H9 (cell line): ENCODE measurements at regions not wholly inside any gene's neighbourhood (a gene's known extent, or its start where the extent isn't known, plus 50 kb on each side); places are given as distances from the start of the nearest gene placed in this dataset.

Source experiments
- DNase-seq: peaks from one replicate; pipeline ENCODE4 v3.0.0-alpha.2; 2017
- H2AFZ ChIP-seq: one replicate; pipeline ENCODE4 v1.6.1; 2013; ENCODE audit warnings: mild to moderate bottlenecking, low read length, control low read depth, moderate library complexity
- H2AK5ac ChIP-seq: 2 replicates; pipeline ENCODE4 v1.6.1; 2013; ENCODE audit warnings: low read length, control low read depth, mixed read lengths; ENCODE audit not compliant: insufficient read length
- H2BK120ac ChIP-seq: one replicate; pipeline ENCODE4 v1.6.1; 2013; ENCODE audit warnings: low read depth, mild to moderate bottlenecking, low read length, control low read depth, inconsistent platforms; ENCODE audit not compliant: poor library complexity, severe bottlenecking
- H2BK12ac ChIP-seq: 2 replicates; pipeline ENCODE4 v1.6.1; 2013; ENCODE audit warnings: low read length, control low read depth, mixed read lengths, low read depth; ENCODE audit not compliant: insufficient read length
- H2BK15ac ChIP-seq: 2 replicates; pipeline ENCODE4 v1.6.1; 2013; ENCODE audit warnings: low read depth, low read length, control low read depth
- H2BK20ac ChIP-seq: one replicate; pipeline ENCODE4 v1.6.1; 2013; ENCODE audit warnings: low read depth, mild to moderate bottlenecking, low read length, control low read depth, inconsistent platforms; ENCODE audit not compliant: poor library complexity, severe bottlenecking
- H2BK5ac ChIP-seq: 2 replicates; pipeline ENCODE4 v1.6.1; 2013; ENCODE audit warnings: low read length, control low read depth, mixed read lengths; ENCODE audit not compliant: insufficient read length
- H3K14ac ChIP-seq: 2 replicates; pipeline ENCODE4 v1.6.1; 2013; ENCODE audit warnings: low read length, control low read depth; ENCODE audit not compliant: insufficient read depth
- H3K18ac ChIP-seq: 2 replicates; pipeline ENCODE4 v1.6.1; 2013; ENCODE audit warnings: low read depth, mild to moderate bottlenecking, mixed read lengths, low read length, control low read depth; ENCODE audit not compliant: insufficient read length
- H3K23ac ChIP-seq: 2 replicates; pipeline ENCODE4 v1.6.1; 2013; ENCODE audit warnings: low read length, control low read depth, mixed read lengths, low read depth; ENCODE audit not compliant: insufficient read length
- H3K23me2 ChIP-seq: 2 replicates; pipeline ENCODE4 v1.6.1; 2013; ENCODE audit warnings: low read depth, mild to moderate bottlenecking, mixed read lengths, low read length, control low read depth; ENCODE audit not compliant: insufficient read length, poor library complexity, severe bottlenecking
- H3K27ac ChIP-seq: 2 replicates; pipeline ENCODE4 v1.5.1; 2013; ENCODE audit warnings: low read length, control low read depth, mixed read lengths, low read depth; ENCODE audit not compliant: insufficient read length
- H3K27me3 ChIP-seq: 2 replicates; pipeline ENCODE4 v1.6.1; 2013; ENCODE audit warnings: low read length, control low read depth, inconsistent platforms; ENCODE audit not compliant: insufficient read depth
- H3K4ac ChIP-seq: 2 replicates; pipeline ENCODE4 v1.6.1; 2013; ENCODE audit warnings: low read depth, mild to moderate bottlenecking, control low read depth, inconsistent platforms, low read length, moderate library complexity
- H3K4me1 ChIP-seq: 2 replicates; pipeline ENCODE4 v1.6.1; 2013; ENCODE audit warnings: low read length, control low read depth, inconsistent platforms; ENCODE audit not compliant: insufficient read depth
- H3K4me2 ChIP-seq: 2 replicates; pipeline ENCODE4 v1.6.1; 2013; ENCODE audit warnings: low read length, control low read depth, mixed read lengths; ENCODE audit not compliant: insufficient read length, insufficient read depth
- H3K56ac ChIP-seq: 2 replicates; pipeline ENCODE4 v1.6.1; 2013; ENCODE audit warnings: low read depth, mild to moderate bottlenecking, mixed read lengths, low read length, control low read depth; ENCODE audit not compliant: insufficient read length
- H3K79me1 ChIP-seq: 2 replicates; pipeline ENCODE4 v1.6.1; 2013; ENCODE audit warnings: low read depth, mild to moderate bottlenecking, moderate library complexity, low read length, control low read depth, inconsistent platforms; ENCODE audit not compliant: insufficient read depth, poor library complexity, severe bottlenecking
- H3K79me2 ChIP-seq: 2 replicates; pipeline ENCODE4 v1.6.1; 2013; ENCODE audit warnings: low read length, control low read depth, inconsistent platforms; ENCODE audit not compliant: insufficient read depth
- H3K9ac ChIP-seq: 2 replicates; pipeline ENCODE4 v1.6.1; 2013; ENCODE audit warnings: low read length, control low read depth, mixed read lengths; ENCODE audit not compliant: insufficient read length; ENCODE audit errors: extremely low read depth
- H3K9me3 ChIP-seq: one replicate; pipeline ENCODE4 v1.6.1; 2013; ENCODE audit warnings: low read depth, low read length, inconsistent platforms; ENCODE audit not compliant: control insufficient read depth
- H3T11ph ChIP-seq: one replicate; pipeline ENCODE4 v1.6.1; 2013; ENCODE audit warnings: mild to moderate bottlenecking, low read length, control low read depth, inconsistent platforms
- H4K20me1 ChIP-seq: one replicate; pipeline ENCODE4 v1.6.1; 2013; ENCODE audit not compliant: control insufficient read depth, insufficient read length, insufficient read depth
- H4K5ac ChIP-seq: 2 replicates; pipeline ENCODE4 v1.6.1; 2013; ENCODE audit warnings: low read depth, mild to moderate bottlenecking, mixed read lengths, low read length, control low read depth; ENCODE audit not compliant: insufficient read length
- H4K8ac ChIP-seq: replicated peaks from 2 replicates; pipeline ENCODE4 v1.6.1; 2013; ENCODE audit warnings: low read length, control low read depth, mixed read lengths, low read depth; ENCODE audit not compliant: insufficient read length
- H4K91ac ChIP-seq: 2 replicates; pipeline ENCODE4 v1.6.1; 2013; ENCODE audit warnings: low read depth, mild to moderate bottlenecking, moderate library complexity, mixed read lengths, low read length, control low read depth; ENCODE audit not compliant: insufficient read length
- H3K27ac Mint-ChIP-seq, 3 experiments: 2 replicates in 2 of 3; 3 replicates in 1 of 3; pipeline ENCODE4 v1.8.0; 2020 to 2021; ENCODE audit warnings: mixed read lengths in 3 of 3, mild to moderate bottlenecking in 1 of 3, moderate library complexity in 1 of 3
- H3K27me3 Mint-ChIP-seq: 2 replicates; pipeline ENCODE4 v1.8.0; 2021; ENCODE audit warnings: low read depth, mild to moderate bottlenecking, moderate library complexity, mixed read lengths
- H3K36me3 Mint-ChIP-seq, 3 experiments: 2 replicates in 2 of 3; 3 replicates in 1 of 3; pipeline ENCODE4 v1.8.0; 2020 to 2021; ENCODE audit warnings: low read depth in 3 of 3, mixed read lengths in 3 of 3; ENCODE audit not compliant: insufficient read depth in 1 of 3
- H3K4me1 Mint-ChIP-seq, 2 experiments: 2 replicates each; pipeline ENCODE4 v1.8.0; 2020; ENCODE audit warnings: mixed read lengths in 2 of 2
- H3K4me3 Mint-ChIP-seq, 2 experiments: 2 replicates in 1 of 2; 3 replicates in 1 of 2; pipeline ENCODE4 v1.8.0; 2020 to 2021; ENCODE audit warnings: mild to moderate bottlenecking in 2 of 2, mixed read lengths in 2 of 2, moderate library complexity in 1 of 2
- H3K9me3 Mint-ChIP-seq, 2 experiments: 2 replicates in 1 of 2; 3 replicates in 1 of 2; pipeline ENCODE4 v1.8.0; 2020; ENCODE audit warnings: mild to moderate bottlenecking in 2 of 2, mixed read lengths in 2 of 2, moderate library complexity in 1 of 2
- WGBS: extraction: QIAGEN DNeasy Blood & Tissue Kit; methylation state at CpG from one replicate; pipeline ENCODE4 v1.1.7; 2013; ENCODE audit warnings: missing lambda C conversion rate, low lambda C conversion rate, mixed read lengths; ENCODE audit not compliant: insufficient read length; ENCODE audit errors: extremely low coverage; 5-methylcytosine and 5-hydroxymethylcytosine counted together
- TF ChIP-seq, protein P1 (sequence below): fragments of 200-600 bp; sonication (generic); conservative IDR thresholded peaks from 3 replicates; pipeline ENCODE4 v1.8.0; 2021; ENCODE audit warnings: antibody characterized with exemption, mild to moderate bottlenecking

DNA sequence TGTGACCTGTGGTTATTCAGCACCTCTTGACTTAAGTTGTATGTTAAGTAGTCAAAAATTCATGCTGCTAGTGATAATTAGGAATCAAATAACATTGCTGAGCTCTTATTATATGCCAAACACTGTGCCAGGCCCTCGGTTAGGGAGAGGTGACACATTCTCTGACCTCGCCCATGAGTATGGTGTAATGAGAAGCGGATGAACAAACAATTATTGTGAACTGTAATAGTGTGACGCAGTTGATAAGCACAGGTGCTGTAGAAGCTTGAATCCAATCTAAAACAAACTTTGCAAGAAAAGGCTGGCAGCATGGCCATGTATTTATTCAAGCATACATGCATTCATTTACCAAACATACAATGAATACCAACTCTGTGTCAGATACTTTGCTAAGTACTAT lies 303.5 kb upstream of the HS3ST1 start:
- Histone ChIP-seq H3K56ac (no peak overlapping the region), H3T11ph (no peak overlapping the region), H3K4ac (no peak overlapping the region), H4K5ac (no peak overlapping the region), H4K20me1 (no peaks in the 10 kb centered on the region), H2AK5ac (no peak overlapping the region), H2AFZ (no peak overlapping the region), H3K27ac (no peak overlapping the region), H3K4me1 (no peaks in the 10 kb centered on the region), H2BK12ac (no peak overlapping the region), H2BK120ac (no peak overlapping the region), H3K4me2 (no peak overlapping the region), H3K79me2 (no peaks in the 10 kb centered on the region), H2BK15ac (no peak overlapping the region), H3K18ac (no peak overlapping the region), H3K9me3 (no peaks in the 10 kb centered on the region), H2BK5ac (no peak overlapping the region), H3K14ac (no peak overlapping the region), H2BK20ac (no peak overlapping the region), H3K23ac (no peak overlapping the region), H3K23me2 (no peaks in the 10 kb centered on the region), H3K27me3 (no peaks in the 10 kb centered on the region), H4K8ac (no peak overlapping the region), H4K91ac (no peak overlapping the region), H3K9ac (no peak overlapping the region), H3K79me1 (no peaks in the 10 kb centered on the region)
- H3K27ac Mint-ChIP-seq: no peak overlapping the region
- no peaks in the 10 kb centered on the region for H3K36me3 Mint-ChIP-seq
- TF ChIP-seq, protein P1, sequence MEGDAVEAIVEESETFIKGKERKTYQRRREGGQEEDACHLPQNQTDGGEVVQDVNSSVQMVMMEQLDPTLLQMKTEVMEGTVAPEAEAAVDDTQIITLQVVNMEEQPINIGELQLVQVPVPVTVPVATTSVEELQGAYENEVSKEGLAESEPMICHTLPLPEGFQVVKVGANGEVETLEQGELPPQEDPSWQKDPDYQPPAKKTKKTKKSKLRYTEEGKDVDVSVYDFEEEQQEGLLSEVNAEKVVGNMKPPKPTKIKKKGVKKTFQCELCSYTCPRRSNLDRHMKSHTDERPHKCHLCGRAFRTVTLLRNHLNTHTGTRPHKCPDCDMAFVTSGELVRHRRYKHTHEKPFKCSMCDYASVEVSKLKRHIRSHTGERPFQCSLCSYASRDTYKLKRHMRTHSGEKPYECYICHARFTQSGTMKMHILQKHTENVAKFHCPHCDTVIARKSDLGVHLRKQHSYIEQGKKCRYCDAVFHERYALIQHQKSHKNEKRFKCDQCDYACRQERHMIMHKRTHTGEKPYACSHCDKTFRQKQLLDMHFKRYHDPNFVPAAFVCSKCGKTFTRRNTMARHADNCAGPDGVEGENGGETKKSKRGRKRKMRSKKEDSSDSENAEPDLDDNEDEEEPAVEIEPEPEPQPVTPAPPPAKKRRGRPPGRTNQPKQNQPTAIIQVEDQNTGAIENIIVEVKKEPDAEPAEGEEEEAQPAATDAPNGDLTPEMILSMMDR: no peak
- no peaks in the 10 kb centered on the region for H3K4me1 Mint-ChIP-seq
- DNase-seq: no peak
- H3K9me3 Mint-ChIP-seq: no peaks in the 10 kb centered on the region
- WGBS: no CpG with 5 or more reads among the region's 4 CpGs
- H3K27me3 Mint-ChIP-seq: no peaks in the 10 kb centered on the region
- no peak overlapping the region for H3K4me3 Mint-ChIP-seq
